DMS 273 (cell line): ENCODE measurements at regions not wholly inside any gene's neighbourhood (a gene's known extent, or its start where the extent isn't known, plus 50 kb on each side); places are given as distances from the start of the nearest gene placed in this dataset.
A peak's percentile ranks its signal among the peaks of the same experiment; 100 is the strongest.
"Not testable (repeated sequence)": the region's sequence is repeated elsewhere in the genome, so short reads cannot be mapped to it uniquely, and the experiment has no call there.

Experiments
- DNase-seq: peaks from one replicate; lab custom pipeline; 2025; ENCODE audit not compliant: unreplicated experiment; lab: John Stamatoyannopoulos, UW

DNA sequence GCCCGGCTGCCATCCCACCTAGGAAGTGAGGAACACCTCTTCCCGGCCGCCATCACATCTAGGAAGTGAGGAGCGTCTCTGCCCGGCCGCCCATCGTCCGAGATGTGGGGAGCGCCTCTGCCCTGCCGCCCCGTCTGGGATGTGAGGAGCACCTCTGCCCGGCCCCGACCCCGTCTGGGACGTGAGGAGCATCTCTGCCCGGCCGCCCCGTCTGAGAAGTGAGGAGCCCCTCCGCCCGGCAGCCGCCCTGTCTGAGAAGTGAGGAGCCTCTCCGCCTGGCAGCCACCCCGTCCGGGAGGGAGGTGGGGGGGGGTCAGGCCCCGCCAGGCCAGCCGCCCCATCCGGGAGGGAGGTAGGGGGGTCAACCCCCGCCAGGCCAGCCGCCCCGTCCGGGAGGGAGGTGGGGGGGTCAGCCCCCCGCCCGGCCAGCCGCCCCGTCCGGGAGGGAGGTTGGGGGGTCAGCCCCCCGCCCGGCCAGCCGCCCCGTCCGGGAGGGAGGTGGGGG lies 330.0 kb downstream of the CBLN1 start:
- DNase-seq: not testable (repeated sequence)

GRCh38 chr16:48950184-48950583 lies 331.5 kb downstream of the CBLN1 start:
- no peak for DNase-seq

GRCh38 chr16:48949636-48950035 lies 332.0 kb downstream of the CBLN1 start:
- no peak for DNase-seq

DNA sequence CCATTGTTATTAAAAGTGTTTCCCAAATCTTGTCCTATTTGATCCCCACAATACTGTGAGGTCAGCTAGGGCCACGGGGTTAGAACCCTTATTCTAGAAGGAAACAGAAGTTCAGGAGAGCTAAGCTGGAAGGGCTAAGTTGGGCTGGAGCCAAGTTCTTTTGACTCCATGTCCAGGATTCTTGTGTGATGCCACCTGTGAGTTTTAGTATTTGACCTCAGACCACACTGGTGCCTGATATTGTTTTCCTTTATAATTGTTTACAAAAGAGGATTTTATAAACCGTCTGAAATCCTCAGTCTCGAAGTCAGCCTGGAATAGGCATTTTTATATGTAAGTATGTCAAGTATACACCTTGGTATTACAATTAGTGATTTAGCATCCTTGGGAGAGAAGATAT lies 332.7 kb downstream of the CBLN1 start:
- no peak for DNase-seq

DNA sequence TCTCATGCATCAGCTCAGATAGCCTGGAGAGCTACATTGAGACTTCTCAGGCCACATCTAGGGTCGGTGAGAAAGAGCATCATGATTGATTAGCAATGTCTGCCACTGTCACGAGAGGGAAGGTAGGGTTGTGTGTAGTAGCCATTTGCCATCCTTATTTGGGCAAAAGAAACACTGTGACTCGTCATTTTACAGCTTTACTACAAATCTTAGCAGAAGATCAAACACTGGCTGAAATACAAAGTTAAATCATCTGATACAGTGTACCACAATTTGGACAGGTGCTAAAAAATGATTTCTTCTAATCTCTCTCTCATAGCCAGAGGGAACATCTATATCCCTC lies 334.3 kb downstream of the CBLN1 start:
- DNase-seq: no peak

DNA sequence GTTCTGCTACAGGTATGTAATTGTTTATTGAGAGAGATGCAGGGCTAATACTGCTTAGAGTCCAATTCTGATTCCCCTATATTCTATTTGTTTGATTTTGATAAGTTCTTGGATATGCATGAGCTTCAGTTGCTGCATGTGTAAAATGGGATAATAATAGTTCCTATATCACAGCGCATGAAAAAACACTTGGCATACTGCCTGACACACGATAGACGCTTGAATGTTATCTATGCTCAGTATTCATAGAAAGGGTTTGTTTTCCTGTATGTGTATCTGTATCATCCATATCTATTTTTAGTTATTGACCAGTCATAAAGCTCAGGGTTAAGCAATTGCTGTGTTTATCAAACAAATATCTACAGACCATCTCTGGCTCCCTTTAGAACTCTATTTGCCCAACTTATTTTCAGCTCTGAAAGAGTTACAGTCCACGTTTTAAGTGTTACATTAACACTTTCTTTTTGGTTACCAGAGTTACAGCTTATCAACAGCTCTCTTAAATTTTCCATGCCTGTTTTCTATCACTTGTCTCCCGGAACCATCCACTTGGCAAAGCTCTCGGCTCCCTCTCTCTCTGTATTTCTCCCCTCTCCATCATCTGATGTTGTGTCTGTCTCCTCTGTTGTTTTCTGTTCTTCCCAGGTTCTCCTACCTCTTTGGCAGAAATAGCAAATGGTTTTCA lies 334.8 kb downstream of the CBLN1 start:
- DNase-seq: no peak

GRCh38 chr16:48942996-48943395 lies 333.0 kb upstream of the N4BP1 start:
- DNase-seq: no peak

- DNase-seq: no peak
Measured at GRCh38 chr16:48936811-48937210, 326.8 kb upstream of the N4BP1 start.

GRCh38 chr16:48932216-48932855 lies 322.4 kb upstream of the N4BP1 start:
- no peak for DNase-seq

GRCh38 chr16:48930951-48931553 lies 321.1 kb upstream of the N4BP1 start:
- no peak for DNase-seq

- no peak for DNase-seq
Measured at GRCh38 chr16:48919791-48920190, 309.8 kb upstream of the N4BP1 start.

GRCh38 chr16:48918520-48919258 lies 308.7 kb upstream of the N4BP1 start:
- no peak for DNase-seq

GRCh38 chr16:48916566-48916965 lies 306.6 kb upstream of the N4BP1 start:
- peak; percentile 42 for DNase-seq

GRCh38 chr16:48914070-48914469 lies 304.1 kb upstream of the N4BP1 start:
- DNase-seq: peak; percentile 58

GRCh38 chr16:48913384-48913783 lies 303.4 kb upstream of the N4BP1 start:
- DNase-seq: no peak

- no peak for DNase-seq
Measured at GRCh38 chr16:48912360-48912759, 302.4 kb upstream of the N4BP1 start.

- peak; percentile 63 for DNase-seq
Measured at GRCh38 chr16:48911700-48912099, 301.7 kb upstream of the N4BP1 start.

DNA sequence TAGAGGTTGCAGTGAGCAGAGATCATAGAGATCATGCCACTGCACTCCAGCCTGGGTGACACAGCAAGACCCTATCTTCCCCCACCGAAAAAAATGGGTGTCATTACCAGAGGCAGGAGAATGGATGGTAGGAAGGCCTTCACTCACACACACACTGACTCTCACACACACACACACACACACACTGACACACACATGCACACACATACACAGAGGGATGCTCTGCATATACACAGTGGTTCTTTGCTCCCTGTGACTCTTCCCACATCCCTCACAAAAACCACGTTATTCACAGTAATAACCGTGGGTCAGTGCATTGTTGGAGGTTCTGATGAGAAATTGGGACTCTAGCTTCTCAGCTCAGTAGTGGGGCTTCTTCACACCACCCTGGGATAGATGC lies 300.2 kb upstream of the N4BP1 start:
- DNase-seq: no peak

GRCh38 chr16:48909231-48909630 lies 299.3 kb upstream of the N4BP1 start:
- peak; percentile 31 for DNase-seq

- no peak for DNase-seq
Measured at GRCh38 chr16:48907906-48908634, 298.1 kb upstream of the N4BP1 start.
